Peyer's patch (tissue), 4 donors: ENCODE measurements at regions not wholly inside any gene's neighbourhood (a gene's known extent, or its start where the extent isn't known, plus 50 kb on each side); places are given as distances from the start of the nearest gene placed in this dataset.

Experiments used
- DNase-seq, 3 donors: peaks; one replicate each; pipeline ENCODE4 v3.0.0-alpha.2; 2017 to 2019
- H3K27ac ChIP-seq, 4 donors: fragments of 200-600 bp; sonication (generic); one replicate each; pipeline ENCODE4 v1.5.1; 2016 to 2019
- H3K27me3 ChIP-seq, 2 donors: fragments of 200-600 bp; sonication (generic); one replicate each; pipeline ENCODE4 v1.5.1; 2019
- H3K36me3 ChIP-seq, 3 donors: fragments of 200-600 bp; sonication (generic); one replicate each; pipeline ENCODE4 v1.5.1; 2016 to 2019
- H3K4me1 ChIP-seq, 4 donors: fragments of 200-600 bp; sonication (generic); one replicate each; pipeline ENCODE4 v1.5.1; 2016 to 2019
- H3K4me3 ChIP-seq, 4 donors: fragments of 200-600 bp; sonication (generic); 1 replicate in 3 of 4; 2 replicates in 1 of 4; pipeline ENCODE4 v1.5.1; 2016 to 2019; ENCODE audit warnings: mild to moderate bottlenecking in 1 of 4
- H3K9me3 ChIP-seq, 4 donors: fragments of 200-600 bp; sonication (generic); one replicate each; pipeline ENCODE4 v1.5.1; 2016 to 2019; ENCODE audit warnings: mild to moderate bottlenecking in 1 of 4
- CTCF ChIP-seq, 6 experiments: fragments of 450-650 bp in 4 of 6; fragments of 200-600 bp in 2 of 6; sonication (generic) in 1 of 6; IDR thresholded peaks; one replicate each; pipeline ENCODE4 v1.5.1; 2017 to 2019; ENCODE audit warnings: antibody characterized with exemption in 6 of 6, mild to moderate bottlenecking in 3 of 6, moderate library complexity in 1 of 6
- POLR2A ChIP-seq, 2 donors: fragments of 450-650 bp; IDR thresholded peaks; one replicate each; pipeline ENCODE4 v1.5.1; 2017; ENCODE audit warnings: antibody characterized with exemption in 2 of 2, mild to moderate bottlenecking in 2 of 2, moderate library complexity in 2 of 2

DNA sequence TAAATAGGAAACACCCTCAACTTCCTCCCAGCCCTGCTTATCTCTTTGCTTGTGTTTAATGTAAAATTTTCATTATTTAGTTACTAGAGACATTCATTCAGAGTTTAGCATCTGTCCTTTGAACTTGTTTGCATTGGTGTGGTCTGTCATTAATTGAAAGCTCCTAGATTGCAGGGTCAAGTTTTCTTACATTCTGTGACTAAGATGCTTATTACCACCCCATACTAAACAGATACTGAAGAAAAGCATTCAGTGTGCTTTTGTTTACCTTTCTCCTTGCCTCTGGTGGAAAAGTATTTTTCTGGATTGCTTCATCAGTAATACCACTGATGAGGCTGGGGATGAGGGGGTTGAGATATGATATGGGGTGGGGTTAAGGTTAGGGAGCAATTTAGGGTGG lies 199.0 kb downstream of the SAMD5 start:
- Histone ChIP-seq H3K27me3 (no peaks in the 10 kb centered on the region), H3K9me3 (no peaks in the 10 kb centered on the region), H3K4me1 (no peaks in the 10 kb centered on the region), H3K36me3 (no peaks in the 10 kb centered on the region), H3K4me3 (no peak overlapping the region), H3K27ac (no peak overlapping the region)
- DNase-seq, result no peak
- no peak for TF ChIP-seq CTCF (IDR thresholded peaks at IDR 0.05)
- no peak for TF ChIP-seq POLR2A (IDR thresholded peaks at IDR 0.05)

DNA sequence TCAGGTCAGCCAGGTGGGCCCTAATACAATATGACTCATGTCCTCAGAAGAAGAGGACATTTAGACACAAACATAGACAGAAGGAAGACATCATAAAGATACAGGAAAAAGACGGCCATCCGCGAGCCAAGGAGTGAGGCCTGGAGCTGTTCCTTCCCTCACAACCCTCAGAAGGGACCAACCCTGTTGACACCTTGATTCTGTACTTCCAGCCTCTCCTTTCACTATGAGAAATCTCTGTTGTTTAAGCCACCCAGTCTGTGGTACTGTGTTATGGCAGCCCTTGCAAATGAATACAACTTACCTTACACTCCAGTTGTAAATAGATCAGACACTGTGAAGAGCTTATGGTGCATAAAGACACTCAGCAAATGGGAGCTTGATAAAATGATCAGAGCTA lies 199.7 kb downstream of the SAMD5 start:
- H3K4me3 ChIP-seq, result no peak overlapping the region
- TF ChIP-seq CTCF (IDR thresholded peaks at IDR 0.05) (no peak), POLR2A (IDR thresholded peaks at IDR 0.05) (no peak)
- H3K27ac ChIP-seq, result no peak overlapping the region
- no peaks in the 10 kb centered on the region for H3K27me3 ChIP-seq
- no peaks in the 10 kb centered on the region for H3K4me1 ChIP-seq
- no peaks in the 10 kb centered on the region for H3K36me3 ChIP-seq
- no peak for DNase-seq
- H3K9me3 ChIP-seq, result no peaks in the 10 kb centered on the region

- Histone ChIP-seq H3K27me3 (no peaks in the 10 kb centered on the region), H3K27ac (no peak overlapping the region), H3K4me1 (no peaks in the 10 kb centered on the region), H3K36me3 (no peaks in the 10 kb centered on the region), H3K9me3 (no peaks in the 10 kb centered on the region), H3K4me3 (no peak overlapping the region)
- no peak for DNase-seq
- TF ChIP-seq POLR2A (IDR thresholded peaks at IDR 0.05), result no peak
- TF ChIP-seq CTCF (IDR thresholded peaks at IDR 0.05), result no peak
Observed at GRCh38 chr6:147709396-147710272, 201.1 kb downstream of the SAMD5 start.

GRCh38 chr6:147710890-147711289 lies 202.4 kb downstream of the SAMD5 start:
- no peak for DNase-seq
- no peak overlapping the region for H3K27ac ChIP-seq
- no peak for TF ChIP-seq POLR2A (IDR thresholded peaks at IDR 0.05)
- H3K4me1 ChIP-seq, result no peaks in the 10 kb centered on the region
- H3K4me3 ChIP-seq, result no peak overlapping the region
- no peaks in the 10 kb centered on the region for H3K9me3 ChIP-seq
- no peaks in the 10 kb centered on the region for H3K27me3 ChIP-seq
- no peaks in the 10 kb centered on the region for H3K36me3 ChIP-seq

- Histone ChIP-seq H3K4me3 (no peak overlapping the region), H3K9me3 (no peaks in the 10 kb centered on the region), H3K4me1 (no peaks in the 10 kb centered on the region), H3K27ac (no peak overlapping the region), H3K27me3 (no peaks in the 10 kb centered on the region), H3K36me3 (no peaks in the 10 kb centered on the region)
- no peak for DNase-seq
- TF ChIP-seq POLR2A (IDR thresholded peaks at IDR 0.05), result no peak
- TF ChIP-seq CTCF (IDR thresholded peaks at IDR 0.05), result no peak
Observed at GRCh38 chr6:147711476-147711875, 203.0 kb downstream of the SAMD5 start.

DNA sequence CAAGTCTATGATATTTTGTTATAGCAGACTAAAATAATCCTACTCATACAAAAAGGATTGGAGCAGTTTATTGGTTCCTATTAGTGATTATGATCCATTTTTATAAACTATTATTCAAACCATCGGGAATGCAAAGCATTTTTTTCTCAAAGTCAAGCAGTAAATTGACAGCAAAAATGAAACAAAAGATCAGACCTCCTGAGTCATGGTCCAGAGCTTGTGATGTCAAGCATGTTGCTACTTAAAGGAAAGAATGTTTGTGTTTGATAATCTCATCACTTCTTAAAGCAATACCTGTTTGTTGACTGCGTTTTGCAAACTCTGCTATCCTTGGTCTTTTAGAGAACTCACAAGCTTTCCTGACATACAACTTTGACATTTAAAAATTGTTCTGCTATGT lies 204.4 kb downstream of the SAMD5 start:
- Histone ChIP-seq H3K27ac (no peak overlapping the region), H3K4me1 (no peaks in the 10 kb centered on the region), H3K4me3 (no peak overlapping the region), H3K27me3 (no peaks in the 10 kb centered on the region), H3K36me3 (no peaks in the 10 kb centered on the region), H3K9me3 (no peaks in the 10 kb centered on the region)
- TF ChIP-seq POLR2A (IDR thresholded peaks at IDR 0.05) (no peak), CTCF (IDR thresholded peaks at IDR 0.05) (no peak)
- no peak for DNase-seq
